Suppressor macrophage treated with lipopolysaccharide for 4 hours (primary cell): ENCODE measurements at regions not wholly inside any gene's neighbourhood (a gene's known extent, or its start where the extent isn't known, plus 50 kb on each side); places are given as distances from the start of the nearest gene placed in this dataset.

ENCODE experiments used
- DNase-seq: peaks from one replicate; pipeline ENCODE4 v3.0.0-alpha.2; 2020

GRCh38 chr13:112247471-112248405 lies 128.4 kb upstream of the SPACA7 start:
- no peak for DNase-seq

GRCh38 chr13:112248406-112248760 lies 127.8 kb upstream of the SPACA7 start:
- no peak for DNase-seq

- no peak for DNase-seq
These were observed 127.1 kb upstream of the SPACA7 start for GRCh38 chr13:112248862-112249592.

GRCh38 chr13:112249644-112250610 lies 126.2 kb upstream of the SPACA7 start:
- no peak for DNase-seq

GRCh38 chr13:112250788-112251445 lies 125.2 kb upstream of the SPACA7 start:
- no peak for DNase-seq

- no peak for DNase-seq
These were observed 124.1 kb upstream of the SPACA7 start for GRCh38 chr13:112251930-112252585.

GRCh38 chr13:112252804-112253590 lies 123.2 kb upstream of the SPACA7 start:
- DNase-seq, result no peak

- no peak for DNase-seq
These were observed 122.5 kb upstream of the SPACA7 start for GRCh38 chr13:112253631-112254030.

GRCh38 chr13:112254061-112254818 lies 121.9 kb upstream of the SPACA7 start:
- DNase-seq, result no peak

- DNase-seq, result no peak
These were observed 121.3 kb upstream of the SPACA7 start for GRCh38 chr13:112254900-112255299.

- DNase-seq, result no peak
These were observed 120.5 kb upstream of the SPACA7 start for GRCh38 chr13:112255550-112256120.

GRCh38 chr13:112256716-112257494 lies 119.2 kb upstream of the SPACA7 start:
- DNase-seq, result no peak

- no peak for DNase-seq
These were observed 116.6 kb upstream of the SPACA7 start for GRCh38 chr13:112259511-112259910.

GRCh38 chr13:112260108-112261055 lies 115.8 kb upstream of the SPACA7 start:
- no peak for DNase-seq

- no peak for DNase-seq
These were observed 114.2 kb upstream of the SPACA7 start for GRCh38 chr13:112261924-112262323.

- DNase-seq, result no peak
These were observed 113.0 kb upstream of the SPACA7 start for GRCh38 chr13:112263152-112263551.

- DNase-seq, result no peak
These were observed 108.5 kb upstream of the SPACA7 start for GRCh38 chr13:112267660-112268059.

- DNase-seq, result no peak
These were observed 105.2 kb upstream of the SPACA7 start for GRCh38 chr13:112270951-112271350.
